Neuronal stem cell (in vitro differentiated cells): ENCODE measurements at regions not wholly inside any gene's neighbourhood (a gene's known extent, or its start where the extent isn't known, plus 50 kb on each side); places are given as distances from the start of the nearest gene placed in this dataset.

Experiments used
- DNase-seq: peaks from one replicate; pipeline ENCODE4 v3.0.0-alpha.2; 2013; ENCODE audit warnings: low spot score
- H2AFZ ChIP-seq: one replicate; pipeline ENCODE4 v1.6.1; 2013; ENCODE audit warnings: mild to moderate bottlenecking, low read length, inconsistent platforms
- H2AK5ac ChIP-seq: 2 replicates; pipeline ENCODE4 v1.6.1; 2013; ENCODE audit warnings: low read depth, mild to moderate bottlenecking, inconsistent platforms, low read length, moderate library complexity, mixed read lengths
- H2BK120ac ChIP-seq: 2 replicates; pipeline ENCODE4 v1.6.1; 2013; ENCODE audit warnings: low read depth, mild to moderate bottlenecking, inconsistent platforms, low read length, moderate library complexity, mixed read lengths
- H2BK12ac ChIP-seq: one replicate; pipeline ENCODE4 v1.6.1; 2013; ENCODE audit warnings: low read length, inconsistent platforms
- H2BK15ac ChIP-seq: 2 replicates; pipeline ENCODE4 v1.6.1; 2013; ENCODE audit warnings: mild to moderate bottlenecking, low read length, inconsistent platforms, mixed read lengths
- H2BK5ac ChIP-seq: one replicate; pipeline ENCODE4 v1.6.1; 2013; ENCODE audit warnings: inconsistent platforms, mild to moderate bottlenecking, low read length, moderate library complexity
- H3K14ac ChIP-seq: one replicate; pipeline ENCODE4 v1.6.1; 2013; ENCODE audit warnings: low read length, inconsistent platforms
- H3K18ac ChIP-seq: 2 replicates; pipeline ENCODE4 v1.6.1; 2013; ENCODE audit warnings: low read length, inconsistent platforms
- H3K23ac ChIP-seq: 2 replicates; pipeline ENCODE4 v1.6.1; 2013; ENCODE audit warnings: low read depth, mild to moderate bottlenecking, mixed read lengths, low read length, inconsistent platforms; ENCODE audit not compliant: poor library complexity
- H3K27ac ChIP-seq: replicated peaks from 3 replicates; pipeline ENCODE4 v1.5.1; 2013; ENCODE audit warnings: low read length, inconsistent platforms
- H3K27me3 ChIP-seq, 3 experiments: 2 replicates each; pipeline ENCODE4 v1.6.1; 2013; ENCODE audit warnings: low read length in 3 of 3, mild to moderate bottlenecking in 2 of 3, inconsistent platforms in 1 of 3, low read depth in 1 of 3, mixed read lengths in 1 of 3, moderate library complexity in 1 of 3; ENCODE audit not compliant: control insufficient read depth in 3 of 3, insufficient read depth in 3 of 3
- H3K36me3 ChIP-seq, 2 donors: replicated peaks in 1 of 2; 2 replicates each; pipeline ENCODE4 v1.6.1; 2013; ENCODE audit warnings: low read length in 2 of 2; ENCODE audit not compliant: control insufficient read depth in 2 of 2, insufficient read depth in 2 of 2
- H3K4ac ChIP-seq: 2 replicates; pipeline ENCODE4 v1.6.1; 2013; ENCODE audit warnings: inconsistent platforms, mild to moderate bottlenecking, low read length, moderate library complexity
- H3K4me1 ChIP-seq, 2 donors: 1 replicate in 1 of 2; 2 replicates in 1 of 2; pipeline ENCODE4 v1.6.1; 2013; ENCODE audit warnings: low read length in 2 of 2, low read depth in 1 of 2; ENCODE audit not compliant: control insufficient read depth in 2 of 2, insufficient read depth in 1 of 2
- H3K4me2 ChIP-seq: one replicate; pipeline ENCODE4 v1.6.1; 2013; ENCODE audit warnings: mild to moderate bottlenecking, low read length, inconsistent platforms; ENCODE audit not compliant: insufficient read depth, poor library complexity, severe bottlenecking
- H3K4me3 ChIP-seq, 2 donors: 2 replicates each; pipeline ENCODE4 v1.5.1; 2013; ENCODE audit warnings: low read length in 2 of 2, mild to moderate bottlenecking in 2 of 2, inconsistent platforms in 1 of 2, moderate library complexity in 1 of 2
- H3K79me1 ChIP-seq: one replicate; pipeline ENCODE4 v1.6.1; 2013; ENCODE audit warnings: low read depth, mild to moderate bottlenecking, inconsistent platforms, low read length, moderate library complexity
- H3K9ac ChIP-seq: one replicate; pipeline ENCODE4 v1.6.1; 2013; ENCODE audit warnings: mild to moderate bottlenecking, low read depth, low read length, inconsistent platforms; ENCODE audit not compliant: poor library complexity
- H3K9me3 ChIP-seq, 2 donors: replicated peaks in 1 of 2; 2 replicates each; pipeline versions ENCODE3 to v1.6.1; 2013; ENCODE audit warnings: low read length in 2 of 2, mild to moderate bottlenecking in 2 of 2, inconsistent platforms in 1 of 2, low read depth in 1 of 2, mixed read lengths in 1 of 2, moderate library complexity in 1 of 2; ENCODE audit not compliant: control insufficient read depth in 2 of 2, insufficient read depth in 1 of 2
- H4K8ac ChIP-seq: one replicate; pipeline ENCODE4 v1.6.1; 2013; ENCODE audit warnings: low read depth, mild to moderate bottlenecking, inconsistent platforms, low read length, moderate library complexity
- H4K91ac ChIP-seq: one replicate; pipeline ENCODE4 v1.6.1; 2013; ENCODE audit warnings: low read length, low read depth, mild to moderate bottlenecking, inconsistent platforms; ENCODE audit not compliant: poor library complexity
- WGBS, 2 donors: extraction: QIAGEN DNeasy Blood & Tissue Kit; methylation state at CpG; one replicate each; pipeline ENCODE4 v1.1.7; 2013; ENCODE audit warnings: missing lambda C conversion rate in 2 of 2, mixed read lengths in 1 of 2; ENCODE audit not compliant: insufficient read length in 2 of 2, insufficient replicate concordance in 1 of 2; ENCODE audit errors: extremely low coverage in 2 of 2; 5-methylcytosine and 5-hydroxymethylcytosine counted together

GRCh38 chr2:47265158-47265557 lies 88.8 kb upstream of the CALM2 start:
- Histone ChIP-seq H2BK15ac (no peak overlapping the region), H3K27me3 (no peaks in the 10 kb centered on the region), H3K27ac (no peak overlapping the region), H2BK120ac (no peak overlapping the region), H3K36me3 (no peaks in the 10 kb centered on the region), H4K8ac (no peak overlapping the region), H3K14ac (no peak overlapping the region), H2AK5ac (no peak overlapping the region), H3K79me1 (no peaks in the 10 kb centered on the region), H3K9ac (no peak overlapping the region), H3K4ac (no peak overlapping the region), H3K4me3 (no peak overlapping the region), H3K23ac (no peak overlapping the region), H3K18ac (no peak overlapping the region), H2BK12ac (no peak overlapping the region), H3K4me2 (no peak overlapping the region), H2AFZ (no peak overlapping the region), H2BK5ac (no peak overlapping the region), H4K91ac (no peak overlapping the region), H3K9me3 (no peaks in the 10 kb centered on the region), H3K4me1 (peaks cover 9 to 11% of the 10 kb centered on the region in 2 donors)
- no peak for DNase-seq
- WGBS, 2 donors: no CpG with 5 or more reads among the region's 8 CpGs

GRCh38 chr2:47264686-47265085 lies 88.4 kb upstream of the CALM2 start:
- no peak overlapping the region for H2BK5ac ChIP-seq
- no peak overlapping the region for H3K4me3 ChIP-seq
- no peak overlapping the region for H4K91ac ChIP-seq
- H3K4me1 ChIP-seq: peaks cover 9 to 11% of the 10 kb centered on the region in 2 donors
- no peak overlapping the region for H3K18ac ChIP-seq
- H3K9ac ChIP-seq: no peak overlapping the region
- no peak overlapping the region for H3K4me2 ChIP-seq
- H3K79me1 ChIP-seq: no peaks in the 10 kb centered on the region
- no peak overlapping the region for H3K27ac ChIP-seq
- no CpG with 5 or more reads among the region's 8 CpGs for WGBS, 2 donors
- no peak overlapping the region for H2BK15ac ChIP-seq
- H3K36me3 ChIP-seq: no peaks in the 10 kb centered on the region
- H3K9me3 ChIP-seq: no peaks in the 10 kb centered on the region
- no peak overlapping the region for H2AK5ac ChIP-seq
- no peaks in the 10 kb centered on the region for H3K27me3 ChIP-seq
- H2AFZ ChIP-seq: peak overlapping the region; percentile 60
- no peak overlapping the region for H4K8ac ChIP-seq
- H3K4ac ChIP-seq: no peak overlapping the region
- H3K14ac ChIP-seq: no peak overlapping the region
- no peak overlapping the region for H3K23ac ChIP-seq
- DNase-seq: no peak
- H2BK12ac ChIP-seq: no peak overlapping the region
- no peak overlapping the region for H2BK120ac ChIP-seq

- H3K4me1 ChIP-seq: peaks cover 9 to 11% of the 10 kb centered on the region in 2 donors
- H2BK5ac ChIP-seq: no peak overlapping the region
- H3K9me3 ChIP-seq: no peaks in the 10 kb centered on the region
- H2AK5ac ChIP-seq: no peak overlapping the region
- H4K8ac ChIP-seq: no peak overlapping the region
- H3K36me3 ChIP-seq: no peaks in the 10 kb centered on the region
- peak overlapping the region; percentile 11 for H3K18ac ChIP-seq
- no peak overlapping the region for H2BK12ac ChIP-seq
- H2BK120ac ChIP-seq: no peak overlapping the region
- H4K91ac ChIP-seq: no peak overlapping the region
- no CpG with 5 or more reads among the region's 8 CpGs for WGBS, 2 donors
- H3K27ac ChIP-seq: no peak overlapping the region
- no peak for DNase-seq
- no peak overlapping the region for H2BK15ac ChIP-seq
- no peak overlapping the region for H3K23ac ChIP-seq
- H3K14ac ChIP-seq: no peak overlapping the region
- H3K79me1 ChIP-seq: no peaks in the 10 kb centered on the region
- H2AFZ ChIP-seq: peak overlapping the region; percentile 60
- no peaks in the 10 kb centered on the region for H3K27me3 ChIP-seq
- H3K4ac ChIP-seq: no peak overlapping the region
- no peak overlapping the region for H3K9ac ChIP-seq
- H3K4me2 ChIP-seq: no peak overlapping the region
- H3K4me3 ChIP-seq: no peak overlapping the region
These were observed 87.8 kb upstream of the CALM2 start for GRCh38 chr2:47264143-47264542.

GRCh38 chr2:47262657-47263056 lies 86.3 kb upstream of the CALM2 start:
- Histone ChIP-seq H3K27ac (no peak overlapping the region), H2BK12ac (no peak overlapping the region), H3K4me3 (no peak overlapping the region), H3K23ac (no peak overlapping the region), H3K4me1 (peaks cover 11 to 12% of the 10 kb centered on the region in 2 donors), H2BK5ac (no peak overlapping the region), H2BK15ac (no peak overlapping the region), H3K27me3 (no peaks in the 10 kb centered on the region), H3K4me2 (no peak overlapping the region), H3K18ac (no peak overlapping the region), H2AK5ac (no peak overlapping the region), H3K36me3 (no peaks in the 10 kb centered on the region), H3K79me1 (no peaks in the 10 kb centered on the region), H3K9me3 (no peaks in the 10 kb centered on the region), H4K91ac (no peak overlapping the region), H2BK120ac (no peak overlapping the region), H2AFZ (no peak overlapping the region), H3K9ac (no peak overlapping the region), H4K8ac (no peak overlapping the region), H3K14ac (no peak overlapping the region), H3K4ac (no peak overlapping the region)
- no CpG with 5 or more reads among the region's 5 CpGs for WGBS, 2 donors
- no peak for DNase-seq
